Astrocyte (in vitro differentiated cells and primary cell): ENCODE measurements at regions not wholly inside any gene's neighbourhood (a gene's known extent, or its start where the extent isn't known, plus 50 kb on each side); places are given as distances from the start of the nearest gene placed in this dataset.

Source experiments
- DNase-seq: peaks from one replicate; pipeline ENCODE4 v3.0.0-alpha.2; 2010; ENCODE audit warnings: low read depth
- FAIRE-seq: peaks from 2 replicates; lab custom pipeline; 2011; peaks lifted over from hg19 to GRCh38; lab: Jason Lieb, UNC
- H2AFZ ChIP-seq: 2 replicates; pipeline ENCODE4 v1.6.0; 2012; ENCODE audit warnings: low read depth, low read length, inconsistent platforms
- H3K27ac ChIP-seq: 2 replicates; pipeline ENCODE4 v1.5.1; 2011; ENCODE audit warnings: low read depth, low read length, inconsistent platforms
- H3K27me3 ChIP-seq: 2 replicates; pipeline ENCODE4 v1.6.0; 2011; ENCODE audit warnings: low read length, inconsistent platforms; ENCODE audit not compliant: insufficient read depth
- H3K36me3 ChIP-seq: 2 replicates; pipeline ENCODE4 v1.5.1; 2011; ENCODE audit warnings: low read length, inconsistent platforms; ENCODE audit not compliant: insufficient read depth
- H3K4me1 ChIP-seq: 2 replicates; pipeline ENCODE4 v1.5.1; 2011; ENCODE audit warnings: low read length, inconsistent platforms; ENCODE audit not compliant: insufficient read depth
- H3K4me2 ChIP-seq: 2 replicates; pipeline ENCODE4 v1.6.0; 2012; ENCODE audit warnings: low read length, inconsistent platforms
- H3K4me3 ChIP-seq: 2 replicates; pipeline ENCODE4 v1.5.1; 2011; ENCODE audit warnings: low read depth, mild to moderate bottlenecking, low read length, inconsistent platforms; ENCODE audit not compliant: insufficient read depth
- H3K79me2 ChIP-seq: 2 replicates; pipeline ENCODE4 v1.6.0; 2012; ENCODE audit warnings: mild to moderate bottlenecking, low read length, inconsistent platforms; ENCODE audit not compliant: insufficient read depth
- H3K9ac ChIP-seq: 2 replicates; pipeline ENCODE4 v1.6.0; 2012; ENCODE audit warnings: mild to moderate bottlenecking, low read length, inconsistent platforms
- H3K9me3 ChIP-seq: 2 replicates; pipeline ENCODE4 v1.5.1; 2012; ENCODE audit warnings: low read depth, mild to moderate bottlenecking, low read length, inconsistent platforms; ENCODE audit not compliant: insufficient read depth
- H4K20me1 ChIP-seq: 2 replicates; pipeline ENCODE4 v1.6.0; 2012; ENCODE audit warnings: low read length, inconsistent platforms; ENCODE audit not compliant: insufficient read depth
- H3K27ac Mint-ChIP-seq: one replicate; pipeline ENCODE4 v1.8.0; 2021; ENCODE audit warnings: mild to moderate bottlenecking, mixed read lengths; ENCODE audit not compliant: unreplicated experiment
- H3K27me3 Mint-ChIP-seq: one replicate; pipeline ENCODE4 v1.8.0; 2021; ENCODE audit warnings: low read depth, mixed read lengths; ENCODE audit not compliant: unreplicated experiment
- H3K36me3 Mint-ChIP-seq: one replicate; pipeline ENCODE4 v1.8.0; 2021; ENCODE audit warnings: low read depth, mixed read lengths; ENCODE audit not compliant: unreplicated experiment
- H3K4me1 Mint-ChIP-seq: one replicate; pipeline ENCODE4 v1.8.0; 2021; ENCODE audit warnings: low read depth, mixed read lengths; ENCODE audit not compliant: unreplicated experiment
- H3K4me3 Mint-ChIP-seq: one replicate; pipeline ENCODE4 v1.8.0; 2021; ENCODE audit warnings: mild to moderate bottlenecking, moderate library complexity, mixed read lengths; ENCODE audit not compliant: unreplicated experiment
- H3K9me3 Mint-ChIP-seq: one replicate; pipeline ENCODE4 v1.8.0; 2021; ENCODE audit warnings: mild to moderate bottlenecking, mixed read lengths; ENCODE audit not compliant: unreplicated experiment
- CTCF ChIP-seq: IDR thresholded peaks from 2 replicates; pipeline ENCODE4 v1.5.1; 2011; ENCODE audit warnings: low read depth, mild to moderate bottlenecking, inconsistent platforms, low read length, moderate library complexity; ENCODE audit not compliant: insufficient read depth
- EZH2 ChIP-seq: IDR thresholded peaks from 2 replicates; pipeline ENCODE4 v1.6.1; 2012; ENCODE audit warnings: mild to moderate bottlenecking, low read length, inconsistent platforms; ENCODE audit not compliant: insufficient read depth

GRCh38 chrX:43557792-43558191, 98.3 kb upstream of the MAOA start:
- TF ChIP-seq CTCF, result peak; percentile 58
- no peak for TF ChIP-seq EZH2

GRCh38 chrX:43559644-43560043, 96.5 kb upstream of the MAOA start:
- no peaks in the 10 kb centered on the region for H3K36me3 ChIP-seq
- no peak overlapping the region for H3K27ac Mint-ChIP-seq
- H3K9me3 Mint-ChIP-seq, result peaks cover 2% of the 10 kb centered on the region
- no peaks in the 10 kb centered on the region for H3K79me2 ChIP-seq
- H3K4me3 ChIP-seq, result no peak overlapping the region
- H3K4me1 Mint-ChIP-seq, result no peaks in the 10 kb centered on the region
- TF ChIP-seq CTCF (peak; percentile 53), EZH2 (no peak)
- no peak overlapping the region for H3K27ac ChIP-seq
- H3K9me3 ChIP-seq, result no peaks in the 10 kb centered on the region
- no peaks in the 10 kb centered on the region for H3K27me3 ChIP-seq
- no peaks in the 10 kb centered on the region for H3K27me3 Mint-ChIP-seq
- no peaks in the 10 kb centered on the region for H3K4me1 ChIP-seq
- H2AFZ ChIP-seq, result no peak overlapping the region
- peak; percentile 90 for FAIRE-seq
- no peaks in the 10 kb centered on the region for H4K20me1 ChIP-seq
- no peaks in the 10 kb centered on the region for H3K36me3 Mint-ChIP-seq
- no peak overlapping the region for H3K9ac ChIP-seq
- no peak overlapping the region for H3K4me2 ChIP-seq
- H3K4me3 Mint-ChIP-seq, result no peak overlapping the region
- DNase-seq, result peak; percentile 9

More at GRCh38 chrX:43557792-43558191, 98.3 kb upstream of the MAOA start:
- Histone ChIP-seq H4K20me1 (no peaks in the 10 kb centered on the region), H3K27me3 (no peaks in the 10 kb centered on the region), H3K4me3 (no peak overlapping the region), H3K4me1 (no peaks in the 10 kb centered on the region), H3K27ac (no peak overlapping the region), H3K9ac (no peak overlapping the region), H3K9me3 (no peaks in the 10 kb centered on the region), H3K79me2 (no peaks in the 10 kb centered on the region), H3K4me2 (no peak overlapping the region), H2AFZ (peak overlapping the region; percentile 52), H3K36me3 (no peaks in the 10 kb centered on the region)
- DNase-seq (peak; percentile 20), FAIRE-seq (no peak)
- Mint-ChIP-seq H3K4me3 (no peak overlapping the region), H3K36me3 (no peaks in the 10 kb centered on the region), H3K9me3 (peaks cover 2% of the 10 kb centered on the region), H3K27ac (no peak overlapping the region), H3K27me3 (no peaks in the 10 kb centered on the region), H3K4me1 (no peaks in the 10 kb centered on the region)

GRCh38 chrX:43560247-43560946, 95.7 kb upstream of the MAOA start:
- Mint-ChIP-seq H3K27me3 (no peaks in the 10 kb centered on the region), H3K4me1 (no peaks in the 10 kb centered on the region), H3K4me3 (no peak overlapping the region), H3K27ac (no peak overlapping the region), H3K36me3 (no peaks in the 10 kb centered on the region), H3K9me3 (no peaks in the 10 kb centered on the region)
- no peaks in the 10 kb centered on the region for H4K20me1 ChIP-seq
- H3K79me2 ChIP-seq, result no peaks in the 10 kb centered on the region
- no peak overlapping the region for H3K27ac ChIP-seq
- H3K9ac ChIP-seq, result no peak overlapping the region
- DNase-seq (no peak), FAIRE-seq (peak; percentile 97)
- H3K4me1 ChIP-seq, result no peaks in the 10 kb centered on the region
- no peaks in the 10 kb centered on the region for H3K9me3 ChIP-seq
- no peak overlapping the region for H2AFZ ChIP-seq
- no peaks in the 10 kb centered on the region for H3K36me3 ChIP-seq
- no peak overlapping the region for H3K4me2 ChIP-seq
- H3K27me3 ChIP-seq, result no peaks in the 10 kb centered on the region
- no peak overlapping the region for H3K4me3 ChIP-seq
- TF ChIP-seq EZH2 (no peak), CTCF (no peak)
